SK-N-MC (cell line): ENCODE measurements at regions not wholly inside any gene's neighbourhood (a gene's known extent, or its start where the extent isn't known, plus 50 kb on each side); places are given as distances from the start of the nearest gene placed in this dataset.

Experiments
- EZH2 ChIP-seq: fragments of 200-600 bp; sonication (generic); IDR thresholded peaks from one replicate; pipeline ENCODE4 v1.6.1; 2017; ENCODE audit warnings: antibody characterized with exemption
- FOXP2 ChIP-seq: optimal IDR thresholded peaks from 2 replicates; pipeline ENCODE3; 2011; ENCODE audit warnings: mild to moderate bottlenecking, moderate library complexity; ENCODE audit not compliant: insufficient read depth; ENCODE audit errors: extremely low read length, control extremely low read depth
- POLR2AphosphoS5 ChIP-seq: IDR thresholded peaks from 2 replicates; pipeline ENCODE4 v1.6.1; 2012; ENCODE audit warnings: mild to moderate bottlenecking, low read depth, low read length, borderline replicate concordance

GRCh38 chr4:82069883-82070638 lies 303.7 kb downstream of the HNRNPD start:
- TF ChIP-seq POLR2AphosphoS5, result no peak
- TF ChIP-seq EZH2, result no peak
- no peak for TF ChIP-seq FOXP2
